ENCODE measurements at regions not wholly inside any gene's neighbourhood (a gene's known extent, or its start where the extent isn't known, plus 50 kb on each side); places are given as distances from the start of the nearest gene placed in this dataset.

- Histone ChIP-seq H3K4me1 (ENCODE audit: insufficient read depth, low read length, poor library complexity, severe bottlenecking) (peaks cover 32% of the 10 kb centered on the region), H3K27ac (ENCODE audit: low read depth, low read length, poor library complexity, severe bottlenecking) (no peak overlapping the region), H3K4me2 (ENCODE audit: low read length) (no peak overlapping the region), H2AFZ (ENCODE audit: low read length) (no peak overlapping the region), H3K36me3 (ENCODE audit: insufficient read depth, low read length) (no peaks in the 10 kb centered on the region), H3K9me3 (ENCODE audit: low read length) (peaks cover 12% of the 10 kb centered on the region; the same call in 1 of the 2 replicates), H4K20me1 (ENCODE audit: insufficient read depth, low read length) (no peaks in the 10 kb centered on the region), H3K4me3 (ENCODE audit: low read depth, low read length, poor library complexity, severe bottlenecking) (no peak overlapping the region), H3K79me2 (ENCODE audit: insufficient read depth, low read depth, low read length) (no peaks in the 10 kb centered on the region), H3K9me2 (ENCODE audit: insufficient read depth, low read length) (no peaks in the 10 kb centered on the region)
- BruUV-seq (replicated peaks): no TSS peak
- TF ChIP-seq CTCF (conservative IDR thresholded peaks at IDR 0.05; ENCODE audit: low read length): no peak
- no peak for TF ChIP-seq EZH2phosphoT487 (IDR thresholded peaks at IDR 0.05; ENCODE audit: borderline replicate concordance, low read depth, low read length)
- ChIA-PET CTCF (ENCODE audit: unreplicated experiment) (no interaction called here), POLR2A (no interaction called here)
- intact Hi-C loops (cut with micrococcal nuclease; ENCODE audit: unreplicated experiment): no loop called here
- no peak for DNase-seq (ENCODE audit: low spot score)
Observed at GRCh38 chr11:81866896-81867295, 866.8 kb downstream of the FAM181B start.

- POLR2A ChIA-PET: no interaction called here
- H3K4me2 ChIP-seq (ENCODE audit: low read length): no peak overlapping the region
- no peak overlapping the region for H2AFZ ChIP-seq (ENCODE audit: low read length)
- H3K4me3 ChIP-seq (ENCODE audit: low read depth, low read length, poor library complexity, severe bottlenecking): no peak overlapping the region
- H3K79me2 ChIP-seq (ENCODE audit: insufficient read depth, low read depth, low read length): no peaks in the 10 kb centered on the region
- no peaks in the 10 kb centered on the region for H4K20me1 ChIP-seq (ENCODE audit: insufficient read depth, low read length)
- TF ChIP-seq CTCF (conservative IDR thresholded peaks at IDR 0.05; ENCODE audit: low read length): no peak
- no peak for TF ChIP-seq EZH2phosphoT487 (IDR thresholded peaks at IDR 0.05; ENCODE audit: borderline replicate concordance, low read depth, low read length)
- intact Hi-C loops (cut with micrococcal nuclease; ENCODE audit: unreplicated experiment): no loop called here
- H3K4me1 ChIP-seq (ENCODE audit: insufficient read depth, low read length, poor library complexity, severe bottlenecking): no peaks in the 10 kb centered on the region
- no peaks in the 10 kb centered on the region for H3K9me2 ChIP-seq (ENCODE audit: insufficient read depth, low read length)
- H3K27ac ChIP-seq (ENCODE audit: low read depth, low read length, poor library complexity, severe bottlenecking): no peak overlapping the region
- H3K9me3 ChIP-seq (ENCODE audit: low read length): no peaks in the 10 kb centered on the region
- CTCF ChIA-PET (ENCODE audit: unreplicated experiment): no interaction called here
- no peaks in the 10 kb centered on the region for H3K36me3 ChIP-seq (ENCODE audit: insufficient read depth, low read length)
- no peak for DNase-seq (ENCODE audit: low spot score)
- BruUV-seq (replicated peaks): no TSS peak
Observed at GRCh38 chr11:81857386-81857785, 876.3 kb downstream of the FAM181B start.

- no peaks in the 10 kb centered on the region for H3K79me2 ChIP-seq (ENCODE audit: insufficient read depth, low read depth, low read length)
- H3K4me1 ChIP-seq (ENCODE audit: insufficient read depth, low read length, poor library complexity, severe bottlenecking): no peaks in the 10 kb centered on the region
- H3K9me3 ChIP-seq (ENCODE audit: low read length): no peaks in the 10 kb centered on the region
- no peaks in the 10 kb centered on the region for H3K9me2 ChIP-seq (ENCODE audit: insufficient read depth, low read length)
- H4K20me1 ChIP-seq (ENCODE audit: insufficient read depth, low read length): no peaks in the 10 kb centered on the region
- TF ChIP-seq CTCF (conservative IDR thresholded peaks at IDR 0.05; ENCODE audit: low read length): no peak
- TF ChIP-seq EZH2phosphoT487 (IDR thresholded peaks at IDR 0.05; ENCODE audit: borderline replicate concordance, low read depth, low read length): no peak
- no TSS peak for BruUV-seq (replicated peaks)
- CTCF ChIA-PET (ENCODE audit: unreplicated experiment): no interaction called here
- no peak overlapping the region for H3K4me2 ChIP-seq (ENCODE audit: low read length)
- no peak overlapping the region for H3K27ac ChIP-seq (ENCODE audit: low read depth, low read length, poor library complexity, severe bottlenecking)
- H3K4me3 ChIP-seq (ENCODE audit: low read depth, low read length, poor library complexity, severe bottlenecking): no peak overlapping the region
- H2AFZ ChIP-seq (ENCODE audit: low read length): no peak overlapping the region
- POLR2A ChIA-PET: no interaction called here
- no peaks in the 10 kb centered on the region for H3K36me3 ChIP-seq (ENCODE audit: insufficient read depth, low read length)
- no peak for DNase-seq (ENCODE audit: low spot score)
- intact Hi-C loops (cut with micrococcal nuclease; ENCODE audit: unreplicated experiment): no loop called here
Observed at GRCh38 chr11:81853791-81854190, 879.9 kb downstream of the FAM181B start.
